IMR-90 (cell line): ENCODE measurements at regions not wholly inside any gene's neighbourhood (a gene's known extent, or its start where the extent isn't known, plus 50 kb on each side); places are given as distances from the start of the nearest gene placed in this dataset.
"Not testable (repeated sequence)": the region's sequence is repeated elsewhere in the genome, so short reads cannot be mapped to it uniquely, and the experiment has no call there.

Experiments
- TF ChIP-seq, protein P1 (sequence below): conservative IDR thresholded peaks from 2 replicates; pipeline ENCODE4 v1.5.1; 2012; ENCODE audit warnings: mild to moderate bottlenecking, low read depth, low read length, improper control_type of control experiment
- TF ChIP-seq, protein P2 (sequence below): fragments of 150-350 bp; IDR thresholded peaks from 2 replicates; pipeline ENCODE4 v1.6.1; 2017; ENCODE audit warnings: mild to moderate bottlenecking, antibody characterized with exemption, low read length, low read depth

DNA sequence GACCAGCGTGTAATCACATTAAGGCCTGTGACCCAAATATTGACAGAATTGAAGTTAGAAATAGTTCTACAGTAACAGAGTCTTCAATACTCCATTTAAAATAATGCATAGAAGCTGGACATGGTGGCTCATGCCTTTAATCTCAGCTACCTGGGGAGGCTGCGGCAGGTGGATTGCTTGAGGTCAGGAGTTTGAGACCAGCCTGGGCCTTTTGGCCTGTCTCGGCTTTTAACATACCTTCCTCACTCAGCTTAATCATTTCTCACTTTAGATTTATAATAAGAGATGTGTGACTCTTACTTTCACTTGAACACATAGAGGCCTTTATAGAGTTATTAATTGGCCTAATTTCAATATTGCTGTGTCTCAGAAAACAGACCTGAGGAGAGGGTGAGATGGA is 454.9 kb downstream of the SPATA31A1 start:
- TF ChIP-seq, protein P1, sequence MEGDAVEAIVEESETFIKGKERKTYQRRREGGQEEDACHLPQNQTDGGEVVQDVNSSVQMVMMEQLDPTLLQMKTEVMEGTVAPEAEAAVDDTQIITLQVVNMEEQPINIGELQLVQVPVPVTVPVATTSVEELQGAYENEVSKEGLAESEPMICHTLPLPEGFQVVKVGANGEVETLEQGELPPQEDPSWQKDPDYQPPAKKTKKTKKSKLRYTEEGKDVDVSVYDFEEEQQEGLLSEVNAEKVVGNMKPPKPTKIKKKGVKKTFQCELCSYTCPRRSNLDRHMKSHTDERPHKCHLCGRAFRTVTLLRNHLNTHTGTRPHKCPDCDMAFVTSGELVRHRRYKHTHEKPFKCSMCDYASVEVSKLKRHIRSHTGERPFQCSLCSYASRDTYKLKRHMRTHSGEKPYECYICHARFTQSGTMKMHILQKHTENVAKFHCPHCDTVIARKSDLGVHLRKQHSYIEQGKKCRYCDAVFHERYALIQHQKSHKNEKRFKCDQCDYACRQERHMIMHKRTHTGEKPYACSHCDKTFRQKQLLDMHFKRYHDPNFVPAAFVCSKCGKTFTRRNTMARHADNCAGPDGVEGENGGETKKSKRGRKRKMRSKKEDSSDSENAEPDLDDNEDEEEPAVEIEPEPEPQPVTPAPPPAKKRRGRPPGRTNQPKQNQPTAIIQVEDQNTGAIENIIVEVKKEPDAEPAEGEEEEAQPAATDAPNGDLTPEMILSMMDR, result not testable (repeated sequence)
- TF ChIP-seq, protein P2, sequence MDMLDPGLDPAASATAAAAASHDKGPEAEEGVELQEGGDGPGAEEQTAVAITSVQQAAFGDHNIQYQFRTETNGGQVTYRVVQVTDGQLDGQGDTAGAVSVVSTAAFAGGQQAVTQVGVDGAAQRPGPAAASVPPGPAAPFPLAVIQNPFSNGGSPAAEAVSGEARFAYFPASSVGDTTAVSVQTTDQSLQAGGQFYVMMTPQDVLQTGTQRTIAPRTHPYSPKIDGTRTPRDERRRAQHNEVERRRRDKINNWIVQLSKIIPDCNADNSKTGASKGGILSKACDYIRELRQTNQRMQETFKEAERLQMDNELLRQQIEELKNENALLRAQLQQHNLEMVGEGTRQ, result not testable (repeated sequence)
